Peyer's patch (tissue), 4 donors: ENCODE measurements at regions not wholly inside any gene's neighbourhood (a gene's known extent, or its start where the extent isn't known, plus 50 kb on each side); places are given as distances from the start of the nearest gene placed in this dataset.

Experiments used
- DNase-seq, 3 donors: peaks; one replicate each; pipeline ENCODE4 v3.0.0-alpha.2; 2017 to 2019
- H3K27ac ChIP-seq, 4 donors: fragments of 200-600 bp; sonication (generic); one replicate each; pipeline ENCODE4 v1.5.1; 2016 to 2019
- H3K27me3 ChIP-seq, 2 donors: fragments of 200-600 bp; sonication (generic); one replicate each; pipeline ENCODE4 v1.5.1; 2019
- H3K36me3 ChIP-seq, 3 donors: fragments of 200-600 bp; sonication (generic); one replicate each; pipeline ENCODE4 v1.5.1; 2016 to 2019
- H3K4me1 ChIP-seq, 4 donors: fragments of 200-600 bp; sonication (generic); one replicate each; pipeline ENCODE4 v1.5.1; 2016 to 2019
- H3K4me3 ChIP-seq, 4 donors: fragments of 200-600 bp; sonication (generic); 1 replicate in 3 of 4; 2 replicates in 1 of 4; pipeline ENCODE4 v1.5.1; 2016 to 2019; ENCODE audit warnings: mild to moderate bottlenecking in 1 of 4
- H3K9me3 ChIP-seq, 4 donors: fragments of 200-600 bp; sonication (generic); one replicate each; pipeline ENCODE4 v1.5.1; 2016 to 2019; ENCODE audit warnings: mild to moderate bottlenecking in 1 of 4
- POLR2A ChIP-seq, 2 donors: fragments of 450-650 bp; IDR thresholded peaks; one replicate each; pipeline ENCODE4 v1.5.1; 2017; ENCODE audit warnings: antibody characterized with exemption in 2 of 2, mild to moderate bottlenecking in 2 of 2, moderate library complexity in 2 of 2
- TF ChIP-seq, protein P1 (sequence below), 6 experiments: fragments of 450-650 bp in 4 of 6; fragments of 200-600 bp in 2 of 6; sonication (generic) in 1 of 6; IDR thresholded peaks; one replicate each; pipeline ENCODE4 v1.5.1; 2017 to 2019; ENCODE audit warnings: antibody characterized with exemption in 6 of 6, mild to moderate bottlenecking in 3 of 6, moderate library complexity in 1 of 6

DNA sequence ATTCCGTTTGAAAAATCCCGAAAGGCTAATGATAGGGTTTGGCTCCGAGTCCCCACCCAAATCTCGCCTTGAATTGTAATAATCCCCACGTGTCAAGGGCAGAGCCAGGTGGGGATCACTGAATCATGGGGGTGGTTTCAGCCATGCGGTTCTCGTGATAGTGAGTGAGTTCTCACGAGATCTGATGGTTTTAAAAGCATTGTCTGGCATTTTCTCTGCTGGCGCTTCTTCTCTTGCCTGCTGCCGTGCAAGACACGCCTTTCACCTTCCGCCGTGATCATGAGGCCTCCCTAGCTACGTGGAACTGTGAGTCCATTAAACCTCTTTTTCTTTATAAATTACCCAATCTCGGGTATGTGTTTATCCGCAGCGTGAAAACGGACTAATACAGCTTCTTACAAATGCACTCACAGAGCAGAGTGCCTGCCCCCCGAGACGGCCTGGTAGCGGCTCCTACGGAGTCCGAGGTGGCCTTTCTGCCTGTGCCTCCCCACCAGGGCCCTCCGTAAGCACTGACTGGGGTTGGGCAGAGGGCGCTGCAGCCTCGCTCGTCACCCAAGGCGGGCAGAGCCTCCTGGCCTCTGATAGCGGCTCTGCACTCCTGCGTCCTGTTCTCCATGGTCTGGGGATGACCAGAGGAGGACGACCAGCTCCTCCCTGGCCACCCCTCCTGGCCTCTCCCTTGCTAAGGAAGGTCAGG lies 131.7 kb downstream of the FOXL1 start:
- no peak overlapping the region for H3K4me3 ChIP-seq
- DNase-seq: no peak
- H3K27me3 ChIP-seq: no peaks in the 10 kb centered on the region
- no peak overlapping the region for H3K27ac ChIP-seq
- H3K9me3 ChIP-seq: no peaks in the 10 kb centered on the region
- no peaks in the 10 kb centered on the region for H3K36me3 ChIP-seq
- H3K4me1 ChIP-seq: no peaks in the 10 kb centered on the region
- TF ChIP-seq, protein P1, sequence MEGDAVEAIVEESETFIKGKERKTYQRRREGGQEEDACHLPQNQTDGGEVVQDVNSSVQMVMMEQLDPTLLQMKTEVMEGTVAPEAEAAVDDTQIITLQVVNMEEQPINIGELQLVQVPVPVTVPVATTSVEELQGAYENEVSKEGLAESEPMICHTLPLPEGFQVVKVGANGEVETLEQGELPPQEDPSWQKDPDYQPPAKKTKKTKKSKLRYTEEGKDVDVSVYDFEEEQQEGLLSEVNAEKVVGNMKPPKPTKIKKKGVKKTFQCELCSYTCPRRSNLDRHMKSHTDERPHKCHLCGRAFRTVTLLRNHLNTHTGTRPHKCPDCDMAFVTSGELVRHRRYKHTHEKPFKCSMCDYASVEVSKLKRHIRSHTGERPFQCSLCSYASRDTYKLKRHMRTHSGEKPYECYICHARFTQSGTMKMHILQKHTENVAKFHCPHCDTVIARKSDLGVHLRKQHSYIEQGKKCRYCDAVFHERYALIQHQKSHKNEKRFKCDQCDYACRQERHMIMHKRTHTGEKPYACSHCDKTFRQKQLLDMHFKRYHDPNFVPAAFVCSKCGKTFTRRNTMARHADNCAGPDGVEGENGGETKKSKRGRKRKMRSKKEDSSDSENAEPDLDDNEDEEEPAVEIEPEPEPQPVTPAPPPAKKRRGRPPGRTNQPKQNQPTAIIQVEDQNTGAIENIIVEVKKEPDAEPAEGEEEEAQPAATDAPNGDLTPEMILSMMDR (IDR thresholded peaks at IDR 0.05): no peak
- TF ChIP-seq POLR2A (IDR thresholded peaks at IDR 0.05): no peak

GRCh38 chr16:86710602-86710950 lies 132.2 kb downstream of the FOXL1 start:
- H3K27ac ChIP-seq: no peak overlapping the region
- DNase-seq: no peak
- no peaks in the 10 kb centered on the region for H3K9me3 ChIP-seq
- H3K36me3 ChIP-seq: no peaks in the 10 kb centered on the region
- H3K4me3 ChIP-seq: no peak overlapping the region
- H3K27me3 ChIP-seq: no peaks in the 10 kb centered on the region
- TF ChIP-seq, protein P1 (IDR thresholded peaks at IDR 0.05): no peak
- TF ChIP-seq POLR2A (IDR thresholded peaks at IDR 0.05): no peak
- H3K4me1 ChIP-seq: no peaks in the 10 kb centered on the region

DNA sequence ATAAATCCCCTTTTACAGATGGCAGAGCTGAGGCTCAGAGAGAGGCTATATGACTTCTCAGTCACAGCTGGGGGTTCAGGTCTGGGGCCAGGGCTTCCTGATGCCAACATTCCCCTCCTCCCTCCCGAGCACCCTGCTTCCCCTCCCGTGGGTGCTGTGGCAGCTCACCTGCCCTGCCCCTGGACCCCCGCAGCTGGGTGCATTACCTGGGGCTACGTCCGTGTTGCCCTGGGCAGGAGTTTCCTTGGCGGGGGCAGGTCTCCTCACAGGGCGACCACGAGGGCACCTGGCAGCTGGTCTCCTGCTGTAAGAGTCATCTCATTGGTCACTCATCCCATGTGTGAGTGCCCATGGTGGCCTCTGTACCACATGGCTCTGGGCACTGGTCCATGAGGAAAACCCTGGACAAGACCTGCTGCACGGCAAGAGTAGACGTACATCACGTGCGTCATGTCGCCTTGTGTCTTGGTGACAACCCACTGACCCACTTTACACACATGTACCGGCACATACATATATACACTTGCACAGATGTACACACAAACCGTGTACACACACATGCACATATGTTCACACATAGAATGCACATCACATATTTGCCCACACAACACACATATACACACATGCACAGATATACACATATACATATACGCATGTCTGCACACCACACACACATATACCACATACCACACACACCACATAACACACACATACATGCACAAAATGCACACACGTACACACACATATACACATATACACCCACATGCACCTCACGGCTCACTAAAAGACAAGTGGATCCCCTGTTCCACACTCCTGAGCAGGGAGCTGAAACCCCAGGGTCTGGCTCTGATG lies 134.0 kb downstream of the FOXL1 start:
- Histone ChIP-seq H3K27ac (no peak overlapping the region), H3K36me3 (no peaks in the 10 kb centered on the region), H3K4me3 (no peak overlapping the region), H3K27me3 (no peaks in the 10 kb centered on the region), H3K4me1 (no peaks in the 10 kb centered on the region), H3K9me3 (no peaks in the 10 kb centered on the region)
- no peak for DNase-seq
- TF ChIP-seq POLR2A (IDR thresholded peaks at IDR 0.05): no peak
- TF ChIP-seq, protein P1 (IDR thresholded peaks at IDR 0.05): no peak

GRCh38 chr16:86713021-86713631 lies 134.8 kb downstream of the FOXL1 start:
- TF ChIP-seq, protein P1 (IDR thresholded peaks at IDR 0.05): no peak
- no peak for TF ChIP-seq POLR2A (IDR thresholded peaks at IDR 0.05)
- Histone ChIP-seq H3K27me3 (no peaks in the 10 kb centered on the region), H3K9me3 (no peaks in the 10 kb centered on the region), H3K4me3 (no peak overlapping the region), H3K36me3 (no peaks in the 10 kb centered on the region), H3K4me1 (no peaks in the 10 kb centered on the region), H3K27ac (no peak overlapping the region)
- DNase-seq: no peak

- Histone ChIP-seq H3K9me3 (no peaks in the 10 kb centered on the region), H3K4me3 (no peak overlapping the region), H3K36me3 (no peaks in the 10 kb centered on the region), H3K4me1 (no peaks in the 10 kb centered on the region), H3K27me3 (no peaks in the 10 kb centered on the region), H3K27ac (no peak overlapping the region)
- no peak for TF ChIP-seq POLR2A (IDR thresholded peaks at IDR 0.05)
- TF ChIP-seq, protein P1 (IDR thresholded peaks at IDR 0.05): no peak
- DNase-seq: no peak
These were observed 135.8 kb downstream of the FOXL1 start for GRCh38 chr16:86714166-86714565.
